HG03520 (cell line): ENCODE measurements at regions not wholly inside any gene's neighbourhood (a gene's known extent, or its start where the extent isn't known, plus 50 kb on each side); places are given as distances from the start of the nearest gene placed in this dataset.
"Not testable (repeated sequence)": the region's sequence is repeated elsewhere in the genome, so short reads cannot be mapped to it uniquely, and the experiment has no call there.

ENCODE experiments used
- ATAC-seq: cut with Tn5 transposase; IDR thresholded peaks from one replicate; pipeline ENCODE4 v1.9.1; 2021; ENCODE audit warnings: mild to moderate bottlenecking, moderate library complexity; ENCODE audit not compliant: unreplicated experiment

- ATAC-seq: not testable (repeated sequence)
Measured at GRCh38 chr20:40889266-40889665, 139.4 kb upstream of the TOP1 start.

GRCh38 chr20:40890181-40890580, 138.4 kb upstream of the TOP1 start:
- ATAC-seq: no peak

DNA sequence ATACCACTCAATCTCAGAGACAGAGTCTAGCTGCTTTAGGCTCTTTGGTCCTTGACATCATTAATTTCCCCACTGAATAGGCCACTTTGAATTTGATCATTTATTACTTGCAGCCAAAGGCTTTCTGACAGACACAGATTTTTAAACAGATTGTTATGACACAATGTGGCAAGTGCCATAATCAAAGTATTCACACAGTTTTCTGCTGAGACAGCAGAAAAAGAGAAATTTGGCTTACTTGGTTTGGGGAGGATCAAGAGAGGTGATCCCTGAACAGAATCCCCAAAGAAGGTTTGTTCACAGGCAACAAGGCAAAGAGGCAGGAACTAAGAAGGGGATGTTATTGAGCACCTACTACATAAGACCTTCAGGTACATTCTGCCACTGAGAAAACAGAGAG, 138.0 kb upstream of the TOP1 start:
- ATAC-seq: no peak

GRCh38 chr20:40891351-40891750, 137.3 kb upstream of the TOP1 start:
- no peak for ATAC-seq

DNA sequence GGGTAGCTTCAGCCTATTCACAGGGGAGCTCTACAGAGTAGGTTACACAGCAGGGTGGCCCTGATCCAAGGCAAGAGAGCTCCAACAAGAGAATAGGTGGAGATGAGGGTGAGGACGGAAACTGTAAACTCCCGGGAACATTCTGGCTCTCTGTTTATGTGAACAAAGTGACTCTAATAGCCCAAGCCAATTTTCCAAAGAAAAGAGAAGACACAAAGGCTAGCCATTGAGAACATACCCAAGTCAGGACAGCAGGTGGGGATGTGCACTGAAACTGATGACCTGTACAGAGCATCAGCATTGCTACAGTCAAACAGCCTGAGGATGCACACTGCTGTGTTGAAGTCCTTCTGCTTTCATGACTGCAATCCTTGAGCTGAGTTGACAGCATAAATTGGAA, 136.0 kb upstream of the TOP1 start:
- ATAC-seq: no peak

- ATAC-seq: no peak
Measured at GRCh38 chr20:40893610-40894236, 134.9 kb upstream of the TOP1 start.

DNA sequence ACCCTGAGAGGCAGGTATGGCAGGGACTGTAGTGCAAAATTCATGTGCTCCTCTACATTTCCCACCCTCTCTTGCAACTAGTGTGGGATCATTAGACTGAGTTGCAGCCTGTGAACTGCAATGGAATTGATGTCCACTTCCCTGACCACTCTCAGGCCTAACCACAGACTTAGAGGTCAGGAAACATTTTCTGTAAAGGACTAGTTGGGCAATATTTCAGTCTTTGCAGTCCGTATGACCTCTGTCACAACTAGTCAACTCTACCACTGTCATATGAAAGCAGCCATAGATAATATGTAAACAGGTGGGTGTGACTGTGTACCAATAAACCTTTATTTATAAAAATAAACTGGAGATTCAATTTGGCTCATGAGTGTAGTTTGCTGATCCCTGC, 134.4 kb upstream of the TOP1 start:
- no peak for ATAC-seq

DNA sequence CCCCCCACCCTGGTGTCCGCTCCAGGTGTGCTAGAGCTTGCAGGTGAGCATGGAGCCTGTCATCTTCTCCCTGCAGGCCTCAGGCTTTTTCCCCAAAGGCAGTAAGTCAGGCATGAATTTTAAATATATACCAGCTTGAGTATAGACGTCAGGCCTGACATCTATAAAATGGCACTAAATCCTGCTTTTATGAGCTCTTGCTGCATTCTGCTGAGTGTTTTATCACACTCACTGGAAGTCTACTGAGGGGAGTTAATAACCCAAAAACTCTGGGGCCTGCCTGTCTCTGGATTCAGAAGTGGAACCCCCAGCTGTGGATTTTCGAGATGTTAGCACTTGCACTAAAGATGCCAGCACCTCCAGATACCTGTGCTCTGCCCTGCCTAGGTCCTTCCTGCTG, 133.4 kb upstream of the TOP1 start:
- ATAC-seq: no peak

- ATAC-seq: no peak
Measured at GRCh38 chr20:40896814-40897700, 131.6 kb upstream of the TOP1 start.

DNA sequence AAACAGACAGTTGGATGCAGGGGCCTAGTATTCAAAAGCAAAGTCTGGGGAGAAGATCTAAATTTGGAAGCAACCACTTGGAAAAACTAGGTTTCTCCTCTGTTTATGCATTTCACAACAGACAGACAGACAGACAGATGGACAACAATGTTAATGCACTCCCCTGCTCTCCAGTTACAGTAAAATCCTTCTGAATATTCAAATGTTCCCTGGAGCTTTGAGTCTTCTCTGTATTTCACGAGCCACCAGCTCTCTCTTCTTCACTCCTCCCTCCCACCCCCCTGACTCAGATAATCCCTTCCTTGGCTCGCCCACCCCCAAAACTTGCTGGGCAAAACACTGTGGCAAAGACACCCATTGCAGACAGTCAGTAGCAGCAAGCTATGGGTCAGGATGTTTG, 129.3 kb upstream of the TOP1 start:
- no peak for ATAC-seq

GRCh38 chr20:40900666-40901215, 127.9 kb upstream of the TOP1 start:
- no peak for ATAC-seq

- no peak for ATAC-seq
Measured at GRCh38 chr20:40902661-40903060, 126.0 kb upstream of the TOP1 start.

DNA sequence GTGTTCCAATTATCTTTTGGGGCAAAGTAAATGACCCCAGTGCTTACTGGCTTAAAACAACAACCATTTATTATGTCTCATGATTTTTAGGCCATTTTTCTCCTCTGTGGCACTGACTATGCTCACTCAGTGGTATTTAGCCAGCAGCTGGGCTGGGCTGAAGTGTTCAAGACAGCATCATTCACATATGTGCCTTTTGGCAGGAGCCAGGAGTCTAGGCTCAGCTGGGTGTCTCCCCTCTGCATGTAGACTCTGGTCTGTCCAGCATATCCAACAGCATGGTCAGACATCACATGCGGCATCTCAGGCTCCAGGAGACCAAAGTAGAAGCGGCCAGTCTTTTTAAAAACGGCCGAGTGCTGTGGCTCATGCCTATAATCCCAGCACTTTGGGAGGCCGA, 120.3 kb upstream of the TOP1 start:
- no peak for ATAC-seq

GRCh38 chr20:40909489-40909888, 119.1 kb upstream of the TOP1 start:
- not testable (repeated sequence) for ATAC-seq

DNA sequence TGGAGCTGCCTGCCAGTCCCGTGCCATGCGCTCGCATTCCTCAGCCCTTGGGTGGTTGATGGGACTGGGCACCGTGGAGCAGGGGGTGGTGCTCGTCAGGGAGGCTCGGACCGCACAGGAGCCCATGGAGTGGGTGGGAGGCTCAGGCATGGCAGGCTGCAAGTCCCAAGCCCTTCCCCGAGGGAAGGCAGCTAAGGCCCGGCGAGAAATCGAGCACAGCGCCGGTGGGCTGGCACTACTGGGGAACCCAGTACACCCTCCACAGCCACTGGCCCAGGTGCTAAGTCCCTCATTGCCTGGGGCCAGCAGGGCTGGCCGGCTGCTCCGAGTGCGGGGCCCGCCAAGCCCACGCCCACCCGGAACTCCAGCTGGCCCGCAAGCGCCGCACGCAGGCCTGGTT, 118.2 kb upstream of the TOP1 start:
- not testable (repeated sequence) for ATAC-seq

DNA sequence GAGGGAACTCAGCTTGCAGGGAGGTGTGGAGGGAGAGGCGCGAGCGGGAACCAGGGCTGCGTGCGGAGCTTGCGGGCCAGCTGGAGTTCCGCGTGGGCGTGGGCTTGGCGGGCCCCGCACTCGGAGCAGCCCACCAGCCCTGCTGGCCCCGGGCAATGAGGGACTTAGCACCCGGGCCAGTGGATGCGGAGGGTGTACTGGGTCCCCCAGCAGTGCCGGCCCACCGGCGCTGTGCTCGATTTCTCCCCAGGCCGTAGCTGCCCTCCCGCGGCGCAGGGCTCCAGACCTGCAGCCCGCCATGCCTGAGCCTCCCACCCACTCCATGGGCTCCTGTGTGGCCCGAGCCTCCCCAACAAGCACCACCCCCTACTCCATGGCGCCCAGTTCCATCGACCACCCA, 117.5 kb upstream of the TOP1 start:
- ATAC-seq: not testable (repeated sequence)

DNA sequence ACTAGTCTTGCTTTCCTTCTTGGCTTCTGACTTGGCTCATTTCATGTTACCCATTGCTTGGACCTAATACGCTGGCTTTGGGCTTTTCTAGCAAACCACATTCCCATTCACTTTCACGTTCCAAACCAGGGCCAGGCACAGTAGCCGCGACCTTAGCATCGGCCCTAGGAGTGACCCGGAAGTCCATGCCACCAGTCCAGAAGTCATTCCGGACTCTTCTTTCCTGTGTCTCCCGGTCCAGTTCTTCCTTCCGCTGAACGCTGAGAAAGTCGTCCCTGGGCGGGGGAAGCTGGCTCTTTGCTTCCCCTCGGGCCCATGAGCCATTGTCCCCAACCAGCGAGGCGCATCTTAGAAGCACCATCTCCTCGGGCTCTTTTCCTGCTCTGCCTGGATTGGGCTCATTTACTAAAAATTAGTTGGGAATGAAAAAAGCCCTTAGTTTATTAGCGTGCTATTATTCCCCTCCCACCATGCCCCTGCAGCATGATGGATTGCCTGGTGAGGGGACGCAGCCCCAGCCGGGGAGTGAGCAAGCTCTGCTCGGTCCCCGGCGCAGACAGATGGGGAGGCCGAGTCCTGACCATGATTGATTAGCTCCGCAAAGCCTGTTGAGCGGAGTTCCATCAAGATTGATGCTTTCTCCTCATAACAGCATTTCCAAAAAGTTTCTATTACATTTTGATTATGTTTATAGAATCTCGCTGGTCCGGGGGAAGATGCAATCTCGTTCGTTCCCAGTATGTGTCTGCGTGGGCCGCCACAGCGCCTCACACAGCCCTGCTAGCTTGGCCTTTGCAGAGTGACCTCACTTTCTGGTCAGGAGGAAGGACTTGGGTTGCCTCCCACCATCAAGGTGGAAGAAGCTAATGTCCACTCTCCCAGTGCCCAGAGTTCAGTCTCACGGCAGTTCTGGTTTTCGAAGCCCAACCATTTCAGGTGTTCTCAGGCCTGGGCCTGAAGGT, 115.1 kb upstream of the TOP1 start:
- ATAC-seq: no peak

DNA sequence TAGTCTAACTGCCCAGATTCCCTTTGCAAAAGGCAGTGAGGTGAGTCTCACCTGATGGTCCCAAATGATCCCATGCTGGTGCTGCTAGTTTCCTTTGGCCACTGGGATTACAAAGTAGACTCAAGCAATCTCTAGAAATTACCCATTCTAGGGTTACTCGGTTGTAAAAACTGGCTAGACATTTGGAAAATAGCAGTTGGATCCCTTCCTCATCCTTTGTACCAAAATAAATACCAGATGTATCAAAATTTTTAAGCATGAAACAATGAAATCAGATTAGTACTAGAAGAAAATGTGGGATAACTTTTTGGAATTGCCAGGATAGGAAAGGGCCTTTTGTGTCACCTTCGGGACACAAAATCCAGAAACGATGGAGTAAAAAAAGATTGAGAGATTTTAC, 112.9 kb upstream of the TOP1 start:
- ATAC-seq: no peak

- ATAC-seq: no peak
Measured at GRCh38 chr20:40916276-40916675, 112.3 kb upstream of the TOP1 start.

GRCh38 chr20:40920291-40920690, 108.3 kb upstream of the TOP1 start:
- no peak for ATAC-seq

DNA sequence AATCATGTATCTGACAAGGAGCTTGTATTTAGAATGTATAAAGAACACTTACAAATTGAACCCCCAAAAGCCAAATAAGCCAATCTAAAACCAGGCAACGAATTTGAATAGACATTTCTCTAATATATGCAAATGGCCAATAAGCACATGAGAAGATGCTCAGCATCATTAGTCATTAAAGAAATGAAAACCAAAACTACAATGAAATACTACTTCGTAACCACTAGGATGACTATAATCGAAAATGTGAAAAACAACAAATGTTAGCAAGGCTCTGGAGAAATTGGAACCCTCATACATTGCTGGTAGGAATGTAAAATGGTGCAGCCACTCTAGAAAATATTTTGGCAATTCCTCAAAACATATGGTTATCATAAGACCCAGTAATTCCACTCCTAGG, 105.8 kb upstream of the TOP1 start:
- no peak for ATAC-seq
